Myocyte (in vitro differentiated cells): ENCODE measurements at regions not wholly inside any gene's neighbourhood (a gene's known extent, or its start where the extent isn't known, plus 50 kb on each side); places are given as distances from the start of the nearest gene placed in this dataset.
A peak's percentile ranks its signal among the peaks of the same experiment; 100 is the strongest.
"Not testable (repeated sequence)": the region's sequence is repeated elsewhere in the genome, so short reads cannot be mapped to it uniquely, and the experiment has no call there.

Experiments
- DNase-seq: peaks from one replicate; pipeline ENCODE4 v3.0.0-alpha.2; 2012; ENCODE audit warnings: low read depth

DNA sequence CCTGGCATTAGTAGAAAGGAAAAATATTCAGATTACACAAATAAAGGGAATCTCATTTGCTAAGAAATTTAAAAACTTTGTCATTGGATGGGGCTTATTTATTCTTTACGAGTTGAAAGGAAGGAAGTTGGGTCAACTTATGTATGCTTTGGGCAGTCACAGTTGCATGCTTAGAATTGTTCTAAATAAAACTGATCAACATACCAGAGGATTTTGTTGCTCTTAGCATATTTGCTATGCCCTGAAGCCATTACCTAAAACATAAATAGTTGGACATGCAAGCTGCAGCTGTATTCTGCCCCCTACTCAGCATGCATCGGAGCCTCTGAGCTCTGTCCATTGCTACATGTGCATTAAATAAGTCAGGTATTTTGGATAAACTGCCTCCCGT, 172.7 kb upstream of the MEF2C start:
- no peak for DNase-seq

DNA sequence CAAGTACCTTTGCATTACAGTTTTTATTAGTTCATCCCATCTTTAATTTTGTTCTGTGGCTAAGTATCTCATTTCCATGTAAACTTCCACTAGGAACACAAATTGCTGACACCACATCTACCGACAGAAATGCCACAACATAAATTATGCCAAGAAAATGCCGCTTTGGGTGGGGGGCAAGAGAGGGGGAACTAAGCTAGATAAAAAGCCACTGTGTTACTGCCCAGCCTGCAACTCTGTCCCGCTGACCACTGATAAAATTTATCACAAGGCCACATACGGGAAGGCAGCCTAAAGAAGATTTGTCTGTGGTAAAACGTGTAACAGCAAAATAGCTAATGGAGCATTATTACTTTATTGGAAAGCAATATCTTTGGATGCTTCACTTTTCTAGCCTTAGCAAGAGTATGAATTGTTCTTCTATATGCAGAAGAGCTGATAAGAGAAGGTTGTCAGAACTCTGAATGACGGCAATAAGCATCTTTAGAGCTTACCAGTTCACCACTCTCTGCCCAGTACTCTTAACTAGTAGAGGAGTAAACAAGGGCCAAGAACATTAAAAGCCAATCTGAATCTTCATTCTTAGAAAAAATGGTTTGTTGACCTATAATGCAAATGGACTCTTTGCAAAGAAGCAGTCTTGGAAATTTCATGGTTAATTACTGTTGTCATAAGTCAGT, 172.2 kb upstream of the MEF2C start:
- DNase-seq = no peak

- no peak for DNase-seq
Measured at GRCh38 chr5:89053547-89053946, 170.6 kb upstream of the MEF2C start.

GRCh38 chr5:89050062-89050461, 167.1 kb upstream of the MEF2C start:
- DNase-seq = not testable (repeated sequence)

DNA sequence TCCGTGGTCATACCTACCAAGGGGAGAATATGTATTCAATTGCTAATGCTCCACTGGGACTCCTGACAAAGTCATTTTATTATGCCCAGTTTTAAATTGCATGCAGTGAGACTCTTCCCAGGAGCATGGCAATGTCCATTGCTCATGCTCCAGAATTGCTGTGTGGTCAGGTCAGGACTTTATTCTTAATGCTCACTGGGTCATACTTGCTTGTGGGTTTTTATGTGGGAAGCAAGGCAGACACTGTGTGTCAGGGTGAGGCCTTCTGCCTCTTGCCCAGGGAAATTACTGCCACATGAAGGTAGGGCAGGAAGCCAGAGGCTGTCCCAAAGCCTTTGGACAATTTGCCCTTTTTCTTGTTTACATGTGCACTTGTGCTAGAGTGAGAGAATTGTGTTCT, 164.6 kb upstream of the MEF2C start:
- peak; percentile 95 for DNase-seq

DNA sequence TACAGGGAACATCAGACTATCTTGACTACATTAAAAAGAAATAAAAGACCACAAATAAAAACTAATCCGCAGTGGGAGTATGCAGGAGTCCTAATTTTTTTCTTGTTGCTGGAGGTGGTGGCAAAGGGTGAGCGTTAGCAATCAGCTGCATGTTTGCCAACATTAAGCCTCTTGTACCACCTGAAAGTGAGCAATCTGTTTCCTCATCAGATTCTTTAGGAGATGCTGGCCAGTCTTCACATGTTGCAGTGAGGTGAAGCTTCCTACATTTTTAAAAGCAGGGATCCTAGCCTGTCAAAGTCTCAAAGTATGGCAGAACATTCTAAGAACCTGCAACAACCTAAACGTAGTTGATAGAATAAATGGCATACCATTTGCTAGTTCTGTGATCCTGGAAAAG, 162.2 kb upstream of the MEF2C start:
- no peak for DNase-seq

DNA sequence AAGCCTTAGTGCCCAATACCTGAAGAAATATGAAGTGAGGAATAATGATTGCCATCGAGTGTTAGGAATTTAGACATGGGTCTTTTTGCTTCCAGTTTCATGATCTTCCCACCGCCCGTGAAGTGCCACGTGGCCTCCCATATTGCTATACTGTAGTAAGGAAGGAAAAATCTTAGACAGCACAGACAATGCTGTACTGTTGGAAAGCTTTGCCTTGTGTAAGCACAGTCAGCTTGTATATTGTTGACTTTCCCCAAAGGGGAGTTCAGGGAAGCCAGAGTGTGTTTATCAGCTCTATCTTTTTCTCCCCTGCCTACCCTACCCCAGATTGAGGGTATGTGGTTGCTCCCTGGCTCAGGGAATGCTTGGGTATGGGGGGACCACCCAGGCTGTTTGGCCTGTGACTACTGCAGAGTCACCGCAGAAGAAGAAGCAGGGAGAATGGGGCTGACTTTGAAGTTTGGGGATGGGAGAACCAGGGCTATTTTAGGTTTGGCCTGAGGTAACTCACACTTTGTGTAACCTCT, 161.8 kb upstream of the MEF2C start:
- DNase-seq = no peak

GRCh38 chr5:89043676-89044075, 160.7 kb upstream of the MEF2C start:
- no peak for DNase-seq

DNA sequence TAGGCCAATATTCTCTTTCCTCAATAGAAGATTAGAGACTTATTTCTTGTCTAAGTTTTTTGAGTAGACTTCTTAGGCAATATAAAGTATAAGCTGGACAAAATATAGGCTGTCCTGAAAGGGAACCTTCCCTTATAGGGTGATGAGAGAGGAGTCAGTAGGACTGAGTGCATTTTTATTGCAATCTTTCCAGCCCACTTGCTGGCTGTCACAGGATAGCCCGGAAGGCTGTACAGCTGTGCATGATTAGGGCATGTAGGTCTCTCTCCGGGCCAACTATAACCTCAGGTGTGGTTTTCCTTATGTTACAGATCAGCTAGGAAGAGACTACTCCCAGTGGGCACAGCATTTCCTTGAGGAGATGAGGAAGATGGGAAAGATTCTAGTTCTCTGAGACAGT, 159.8 kb upstream of the MEF2C start:
- no peak for DNase-seq

DNA sequence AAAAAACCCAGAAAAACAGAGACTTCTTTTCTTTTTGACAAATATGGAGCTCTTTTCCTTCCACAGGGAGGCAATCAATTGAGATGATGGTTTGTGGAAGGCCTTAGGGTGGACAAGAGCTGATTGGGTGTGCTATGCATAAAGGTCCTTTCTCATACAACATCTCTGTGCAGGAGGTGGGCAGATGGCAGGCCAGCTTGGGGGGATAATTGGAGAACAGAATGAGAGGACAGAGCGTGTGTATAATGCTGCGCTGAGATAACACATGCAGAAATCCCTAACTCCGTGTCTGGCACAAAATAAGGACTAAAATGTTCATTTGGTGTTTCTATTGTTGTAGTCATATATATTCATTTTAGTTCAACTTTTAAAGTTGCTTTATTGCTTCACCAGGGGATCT, 159.0 kb upstream of the MEF2C start:
- no peak for DNase-seq

- DNase-seq = no peak
Measured at GRCh38 chr5:89041249-89041779, 158.3 kb upstream of the MEF2C start.

DNA sequence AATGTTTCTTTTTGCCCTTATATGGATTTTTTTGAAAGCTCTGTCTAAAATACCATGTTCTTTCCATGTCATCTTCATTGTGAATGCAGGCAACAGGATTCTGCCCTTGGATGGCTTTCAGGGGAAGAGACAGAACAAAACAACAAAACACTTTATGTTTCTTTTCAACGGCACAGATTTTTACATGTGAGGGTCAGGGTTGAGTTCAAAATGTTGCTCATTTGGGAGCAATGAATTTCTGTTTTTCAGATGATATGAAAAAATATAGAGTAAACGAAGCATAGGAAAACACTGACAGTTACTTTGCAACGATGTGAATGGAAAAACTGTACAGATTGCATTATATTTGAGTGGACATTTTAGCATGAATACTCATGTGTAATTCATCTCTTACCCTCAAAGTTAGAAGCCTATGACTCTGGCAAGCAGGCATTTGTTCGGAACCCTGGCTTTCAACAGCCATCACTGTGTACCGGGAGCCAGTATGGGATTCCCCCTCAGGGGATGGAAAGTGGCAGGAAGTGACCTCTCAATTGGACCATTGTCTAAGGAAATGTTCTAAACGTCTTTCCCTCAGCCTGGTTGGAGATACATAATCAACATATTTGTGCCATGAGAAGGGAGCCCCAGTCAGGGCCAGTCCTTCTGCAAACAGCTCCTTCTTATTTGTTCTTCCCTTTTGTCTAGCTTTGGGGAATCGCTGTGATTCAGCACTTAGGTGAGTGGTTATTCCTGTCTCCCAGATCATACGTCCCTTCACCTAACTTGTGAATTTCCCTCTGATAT, 153.9 kb upstream of the MEF2C start:
- DNase-seq = no peak

DNA sequence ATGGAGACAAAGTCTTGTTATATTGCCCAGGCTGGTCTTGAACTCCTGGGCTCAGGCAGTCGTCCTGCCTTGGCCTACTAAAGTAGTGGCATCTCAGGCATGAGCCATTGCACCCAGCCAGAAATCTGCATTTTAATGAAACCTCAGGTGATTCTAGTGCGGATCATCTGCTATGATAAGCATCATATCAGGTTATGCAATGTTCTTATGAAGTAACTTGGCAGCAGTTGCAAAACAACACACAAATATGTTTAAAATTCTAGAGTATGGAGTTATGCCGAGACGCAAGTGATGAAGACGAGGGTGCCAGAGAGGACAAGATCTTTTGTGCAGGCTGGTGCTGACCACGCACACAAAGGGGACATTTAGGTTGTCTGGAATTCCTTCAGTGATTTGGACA, 153.2 kb upstream of the MEF2C start:
- DNase-seq = no peak

DNA sequence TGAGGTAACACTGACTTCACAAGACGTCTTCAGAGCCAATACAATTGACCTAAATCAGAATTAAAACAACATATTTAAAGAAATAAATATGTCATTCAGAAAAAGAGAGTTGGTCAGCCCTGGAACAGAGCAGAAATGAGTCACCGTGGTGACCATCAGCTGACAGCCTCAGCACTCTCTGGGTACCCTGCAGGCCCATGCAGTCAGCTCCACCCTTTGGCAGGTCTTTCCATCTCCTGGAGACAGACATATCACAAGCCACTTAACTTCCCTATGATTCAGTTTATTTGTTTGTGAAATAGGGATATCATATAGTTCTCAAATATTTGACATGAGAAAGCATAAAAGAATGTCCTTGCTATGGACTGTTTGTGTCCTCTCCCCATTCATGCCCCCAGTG, 151.6 kb upstream of the MEF2C start:
- DNase-seq = peak; percentile 38

DNA sequence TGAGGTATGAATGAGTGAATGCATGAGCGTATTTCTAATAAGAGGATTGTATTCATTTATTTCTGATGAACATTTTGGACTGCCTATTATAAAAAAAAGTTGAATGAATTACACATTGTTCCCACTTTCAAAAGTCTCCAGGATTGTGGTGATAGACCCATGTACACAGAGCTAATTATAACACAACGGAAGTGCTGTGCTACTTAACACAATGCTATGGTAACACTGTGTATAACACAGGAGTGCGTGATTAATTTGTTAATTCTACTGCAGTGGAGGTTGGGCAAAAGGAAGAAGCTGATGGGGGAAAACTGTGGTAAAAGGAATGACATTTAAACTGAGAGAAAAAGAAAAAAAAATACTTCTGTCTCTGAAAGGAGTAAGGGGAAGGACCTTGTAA, 147.8 kb upstream of the MEF2C start:
- no peak for DNase-seq

DNA sequence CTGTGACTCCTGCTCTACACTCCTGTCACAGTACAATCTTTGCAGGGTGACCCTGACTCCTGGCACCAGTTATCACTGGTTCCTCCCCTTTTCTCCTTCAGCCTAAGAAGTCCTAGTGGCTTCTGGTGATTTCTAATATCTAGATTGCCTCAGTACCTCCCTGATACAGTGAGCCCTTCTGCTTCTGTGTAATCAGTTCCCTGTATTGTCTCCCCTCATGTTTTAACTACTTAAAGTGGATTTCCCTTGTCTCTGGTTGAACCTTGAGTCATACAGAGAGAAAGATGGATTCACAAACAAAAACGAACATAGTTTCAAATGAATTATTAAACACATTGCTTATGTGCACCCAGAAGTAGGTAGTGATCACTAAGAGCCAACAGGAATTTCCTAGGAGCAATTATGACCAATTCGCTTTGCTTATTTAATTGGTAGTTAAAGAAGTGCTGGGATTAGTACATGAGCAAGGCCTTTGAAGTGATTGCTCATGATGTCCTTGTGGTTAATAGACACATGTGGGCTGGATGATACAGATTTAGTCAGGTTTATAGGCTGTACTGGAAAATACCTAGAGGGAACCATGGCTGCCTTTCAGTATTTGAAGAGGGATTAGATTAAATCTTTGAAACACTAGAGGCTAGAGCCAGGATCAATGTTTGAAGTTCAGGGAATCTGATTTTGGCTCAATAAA, 145.8 kb upstream of the MEF2C start:
- peak; percentile 28 for DNase-seq

DNA sequence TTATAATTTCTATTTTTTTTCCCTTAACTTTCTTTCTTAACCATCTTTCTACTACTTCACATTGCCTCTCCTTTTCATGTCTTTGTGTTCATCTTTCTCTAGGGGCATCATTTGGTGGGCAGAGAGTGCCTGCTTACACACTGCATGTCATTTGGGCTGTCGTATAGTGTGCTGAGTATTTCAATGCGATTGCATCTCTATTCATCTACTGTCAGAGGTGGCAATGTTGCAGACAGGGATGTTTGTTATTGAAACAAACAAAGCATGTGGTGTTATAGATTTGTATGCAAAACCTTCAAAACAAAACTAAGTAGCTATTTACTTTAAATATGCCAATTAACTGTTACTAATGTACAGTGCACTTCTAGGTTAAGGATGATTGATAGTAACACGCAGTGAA, 141.1 kb upstream of the MEF2C start:
- DNase-seq = no peak

- DNase-seq = no peak
Measured at GRCh38 chr5:89020926-89021610, 138.1 kb upstream of the MEF2C start.

DNA sequence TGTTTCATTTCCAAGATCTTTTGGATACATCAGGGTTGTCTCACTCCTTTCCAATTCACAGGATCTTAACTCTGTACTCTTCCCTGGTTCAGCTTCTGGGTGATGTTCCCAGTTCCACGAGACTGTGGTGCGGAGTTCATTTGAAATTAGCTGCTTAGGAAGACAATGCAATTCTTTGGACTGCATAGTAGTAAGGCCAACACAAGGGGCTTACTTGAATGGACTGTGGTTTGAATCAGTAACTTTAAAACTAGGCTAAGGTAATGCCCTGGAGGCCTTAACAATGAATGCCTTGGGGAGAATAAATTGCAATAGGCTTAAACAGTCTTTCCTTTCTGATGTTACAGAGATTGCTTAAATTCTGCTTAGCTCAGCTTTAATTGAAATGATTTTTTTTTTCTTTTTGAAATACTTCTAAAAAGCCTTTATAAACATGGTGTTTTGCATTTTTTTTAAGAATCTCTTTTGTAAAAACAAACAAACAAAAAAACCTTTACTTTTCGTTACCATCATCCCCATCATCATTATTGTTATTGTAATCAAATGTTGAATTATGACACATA, 133.8 kb upstream of the MEF2C start:
- DNase-seq = no peak

GRCh38 chr5:89015409-89015808, 132.4 kb upstream of the MEF2C start:
- DNase-seq = no peak
